ENCODE measurements at regions not wholly inside any gene's neighbourhood (a gene's known extent, or its start where the extent isn't known, plus 50 kb on each side); places are given as distances from the start of the nearest gene placed in this dataset.

DNA sequence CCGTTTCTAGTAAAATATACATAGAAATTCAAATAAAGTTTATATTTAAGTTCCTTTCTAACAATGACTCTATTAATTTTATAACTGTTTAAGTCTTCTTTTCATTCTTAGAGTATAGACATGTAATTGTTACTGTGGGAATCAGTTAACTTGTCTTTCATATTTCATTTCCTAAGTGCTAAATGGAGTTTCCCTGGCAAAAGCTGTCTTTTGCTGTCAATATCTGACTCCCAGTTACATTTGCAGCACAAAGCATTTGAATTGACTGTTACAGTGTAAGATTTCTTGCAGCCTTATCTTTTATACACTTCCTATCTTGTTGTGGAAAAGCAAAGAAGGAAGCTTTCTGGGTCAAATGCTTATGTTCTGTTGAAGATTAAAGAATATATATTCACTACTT is 1026.3 kb downstream of the CDH9 start:
- TF ChIP-seq, protein P1, sequence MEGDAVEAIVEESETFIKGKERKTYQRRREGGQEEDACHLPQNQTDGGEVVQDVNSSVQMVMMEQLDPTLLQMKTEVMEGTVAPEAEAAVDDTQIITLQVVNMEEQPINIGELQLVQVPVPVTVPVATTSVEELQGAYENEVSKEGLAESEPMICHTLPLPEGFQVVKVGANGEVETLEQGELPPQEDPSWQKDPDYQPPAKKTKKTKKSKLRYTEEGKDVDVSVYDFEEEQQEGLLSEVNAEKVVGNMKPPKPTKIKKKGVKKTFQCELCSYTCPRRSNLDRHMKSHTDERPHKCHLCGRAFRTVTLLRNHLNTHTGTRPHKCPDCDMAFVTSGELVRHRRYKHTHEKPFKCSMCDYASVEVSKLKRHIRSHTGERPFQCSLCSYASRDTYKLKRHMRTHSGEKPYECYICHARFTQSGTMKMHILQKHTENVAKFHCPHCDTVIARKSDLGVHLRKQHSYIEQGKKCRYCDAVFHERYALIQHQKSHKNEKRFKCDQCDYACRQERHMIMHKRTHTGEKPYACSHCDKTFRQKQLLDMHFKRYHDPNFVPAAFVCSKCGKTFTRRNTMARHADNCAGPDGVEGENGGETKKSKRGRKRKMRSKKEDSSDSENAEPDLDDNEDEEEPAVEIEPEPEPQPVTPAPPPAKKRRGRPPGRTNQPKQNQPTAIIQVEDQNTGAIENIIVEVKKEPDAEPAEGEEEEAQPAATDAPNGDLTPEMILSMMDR (IDR thresholded peaks at IDR 0.05) = no peak
- TF ChIP-seq EP300 (IDR thresholded peaks at IDR 0.05) (no peak), POLR2A (IDR thresholded peaks at IDR 0.05) (no peak)

Measured in sigmoid colon (tissue), 4 donors.